Neuronal stem cell (in vitro differentiated cells): ENCODE measurements at regions not wholly inside any gene's neighbourhood (a gene's known extent, or its start where the extent isn't known, plus 50 kb on each side); places are given as distances from the start of the nearest gene placed in this dataset.

Experiments used
- DNase-seq: peaks from one replicate; pipeline ENCODE4 v3.0.0-alpha.2; 2013; ENCODE audit warnings: low spot score
- H2AFZ ChIP-seq: one replicate; pipeline ENCODE4 v1.6.1; 2013; ENCODE audit warnings: mild to moderate bottlenecking, low read length, inconsistent platforms
- H2AK5ac ChIP-seq: 2 replicates; pipeline ENCODE4 v1.6.1; 2013; ENCODE audit warnings: low read depth, mild to moderate bottlenecking, inconsistent platforms, low read length, moderate library complexity, mixed read lengths
- H2BK120ac ChIP-seq: 2 replicates; pipeline ENCODE4 v1.6.1; 2013; ENCODE audit warnings: low read depth, mild to moderate bottlenecking, inconsistent platforms, low read length, moderate library complexity, mixed read lengths
- H2BK12ac ChIP-seq: one replicate; pipeline ENCODE4 v1.6.1; 2013; ENCODE audit warnings: low read length, inconsistent platforms
- H2BK15ac ChIP-seq: 2 replicates; pipeline ENCODE4 v1.6.1; 2013; ENCODE audit warnings: mild to moderate bottlenecking, low read length, inconsistent platforms, mixed read lengths
- H2BK5ac ChIP-seq: one replicate; pipeline ENCODE4 v1.6.1; 2013; ENCODE audit warnings: inconsistent platforms, mild to moderate bottlenecking, low read length, moderate library complexity
- H3K14ac ChIP-seq: one replicate; pipeline ENCODE4 v1.6.1; 2013; ENCODE audit warnings: low read length, inconsistent platforms
- H3K18ac ChIP-seq: 2 replicates; pipeline ENCODE4 v1.6.1; 2013; ENCODE audit warnings: low read length, inconsistent platforms
- H3K23ac ChIP-seq: 2 replicates; pipeline ENCODE4 v1.6.1; 2013; ENCODE audit warnings: low read depth, mild to moderate bottlenecking, mixed read lengths, low read length, inconsistent platforms; ENCODE audit not compliant: poor library complexity
- H3K27ac ChIP-seq: replicated peaks from 3 replicates; pipeline ENCODE4 v1.5.1; 2013; ENCODE audit warnings: low read length, inconsistent platforms
- H3K27me3 ChIP-seq, 3 experiments: 2 replicates each; pipeline ENCODE4 v1.6.1; 2013; ENCODE audit warnings: low read length in 3 of 3, mild to moderate bottlenecking in 2 of 3, inconsistent platforms in 1 of 3, low read depth in 1 of 3, mixed read lengths in 1 of 3, moderate library complexity in 1 of 3; ENCODE audit not compliant: control insufficient read depth in 3 of 3, insufficient read depth in 3 of 3
- H3K36me3 ChIP-seq, 2 donors: replicated peaks in 1 of 2; 2 replicates each; pipeline ENCODE4 v1.6.1; 2013; ENCODE audit warnings: low read length in 2 of 2; ENCODE audit not compliant: control insufficient read depth in 2 of 2, insufficient read depth in 2 of 2
- H3K4ac ChIP-seq: 2 replicates; pipeline ENCODE4 v1.6.1; 2013; ENCODE audit warnings: inconsistent platforms, mild to moderate bottlenecking, low read length, moderate library complexity
- H3K4me1 ChIP-seq, 2 donors: 1 replicate in 1 of 2; 2 replicates in 1 of 2; pipeline ENCODE4 v1.6.1; 2013; ENCODE audit warnings: low read length in 2 of 2, low read depth in 1 of 2; ENCODE audit not compliant: control insufficient read depth in 2 of 2, insufficient read depth in 1 of 2
- H3K4me2 ChIP-seq: one replicate; pipeline ENCODE4 v1.6.1; 2013; ENCODE audit warnings: mild to moderate bottlenecking, low read length, inconsistent platforms; ENCODE audit not compliant: insufficient read depth, poor library complexity, severe bottlenecking
- H3K4me3 ChIP-seq, 2 donors: 2 replicates each; pipeline ENCODE4 v1.5.1; 2013; ENCODE audit warnings: low read length in 2 of 2, mild to moderate bottlenecking in 2 of 2, inconsistent platforms in 1 of 2, moderate library complexity in 1 of 2
- H3K79me1 ChIP-seq: one replicate; pipeline ENCODE4 v1.6.1; 2013; ENCODE audit warnings: low read depth, mild to moderate bottlenecking, inconsistent platforms, low read length, moderate library complexity
- H3K9ac ChIP-seq: one replicate; pipeline ENCODE4 v1.6.1; 2013; ENCODE audit warnings: mild to moderate bottlenecking, low read depth, low read length, inconsistent platforms; ENCODE audit not compliant: poor library complexity
- H3K9me3 ChIP-seq, 2 donors: replicated peaks in 1 of 2; 2 replicates each; pipeline versions ENCODE3 to v1.6.1; 2013; ENCODE audit warnings: low read length in 2 of 2, mild to moderate bottlenecking in 2 of 2, inconsistent platforms in 1 of 2, low read depth in 1 of 2, mixed read lengths in 1 of 2, moderate library complexity in 1 of 2; ENCODE audit not compliant: control insufficient read depth in 2 of 2, insufficient read depth in 1 of 2
- H4K8ac ChIP-seq: one replicate; pipeline ENCODE4 v1.6.1; 2013; ENCODE audit warnings: low read depth, mild to moderate bottlenecking, inconsistent platforms, low read length, moderate library complexity
- H4K91ac ChIP-seq: one replicate; pipeline ENCODE4 v1.6.1; 2013; ENCODE audit warnings: low read length, low read depth, mild to moderate bottlenecking, inconsistent platforms; ENCODE audit not compliant: poor library complexity
- WGBS, 2 donors: extraction: QIAGEN DNeasy Blood & Tissue Kit; methylation state at CpG; one replicate each; pipeline ENCODE4 v1.1.7; 2013; ENCODE audit warnings: missing lambda C conversion rate in 2 of 2, mixed read lengths in 1 of 2; ENCODE audit not compliant: insufficient read length in 2 of 2, insufficient replicate concordance in 1 of 2; ENCODE audit errors: extremely low coverage in 2 of 2; 5-methylcytosine and 5-hydroxymethylcytosine counted together

DNA sequence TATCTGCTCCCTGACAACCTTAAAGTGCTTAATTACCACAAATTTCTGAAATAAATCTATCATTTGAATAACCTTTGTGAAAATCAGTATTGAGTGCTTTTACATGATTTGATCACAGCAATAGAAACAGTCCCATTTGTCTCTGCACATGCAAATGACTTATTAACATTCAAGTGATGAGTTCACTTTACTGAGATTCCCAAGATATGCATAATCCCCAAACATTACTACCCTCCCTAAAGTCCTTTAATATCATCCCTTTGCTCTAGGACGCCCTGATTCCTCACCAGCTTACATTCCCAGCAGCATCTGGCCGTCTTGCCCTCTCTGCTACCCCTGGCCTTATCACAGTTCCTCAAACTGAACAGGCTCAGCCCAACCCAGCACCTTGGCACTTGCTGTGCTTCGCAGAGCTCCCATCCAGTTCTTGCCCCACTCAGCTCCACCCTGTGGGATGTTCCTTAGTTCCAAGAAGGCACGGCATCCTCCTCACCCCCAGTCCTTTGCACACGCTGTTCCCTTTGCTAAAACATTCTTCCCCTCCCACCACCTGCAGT lies 347.5 kb downstream of the PREX1 start:
- Histone ChIP-seq H3K18ac (no peak overlapping the region), H3K9ac (no peak overlapping the region), H3K27ac (no peak overlapping the region), H2AFZ (no peak overlapping the region), H4K91ac (no peak overlapping the region), H2BK12ac (no peak overlapping the region), H3K27me3 (peaks cover 0 to 22% (median 0%) of the 10 kb centered on the region in 3 experiments), H2AK5ac (no peak overlapping the region), H2BK5ac (no peak overlapping the region), H3K4ac (no peak overlapping the region), H3K14ac (no peak overlapping the region), H3K4me2 (no peak overlapping the region), H3K23ac (no peak overlapping the region), H3K9me3 (no peaks in the 10 kb centered on the region), H2BK15ac (no peak overlapping the region), H3K4me1 (peaks cover 0 to 2% of the 10 kb centered on the region in 2 donors), H3K36me3 (no peaks in the 10 kb centered on the region), H4K8ac (no peak overlapping the region), H3K79me1 (no peaks in the 10 kb centered on the region), H2BK120ac (no peak overlapping the region), H3K4me3 (no peak overlapping the region)
- no CpG with 5 or more reads among the region's 5 CpGs for WGBS, 2 donors
- no peak for DNase-seq

DNA sequence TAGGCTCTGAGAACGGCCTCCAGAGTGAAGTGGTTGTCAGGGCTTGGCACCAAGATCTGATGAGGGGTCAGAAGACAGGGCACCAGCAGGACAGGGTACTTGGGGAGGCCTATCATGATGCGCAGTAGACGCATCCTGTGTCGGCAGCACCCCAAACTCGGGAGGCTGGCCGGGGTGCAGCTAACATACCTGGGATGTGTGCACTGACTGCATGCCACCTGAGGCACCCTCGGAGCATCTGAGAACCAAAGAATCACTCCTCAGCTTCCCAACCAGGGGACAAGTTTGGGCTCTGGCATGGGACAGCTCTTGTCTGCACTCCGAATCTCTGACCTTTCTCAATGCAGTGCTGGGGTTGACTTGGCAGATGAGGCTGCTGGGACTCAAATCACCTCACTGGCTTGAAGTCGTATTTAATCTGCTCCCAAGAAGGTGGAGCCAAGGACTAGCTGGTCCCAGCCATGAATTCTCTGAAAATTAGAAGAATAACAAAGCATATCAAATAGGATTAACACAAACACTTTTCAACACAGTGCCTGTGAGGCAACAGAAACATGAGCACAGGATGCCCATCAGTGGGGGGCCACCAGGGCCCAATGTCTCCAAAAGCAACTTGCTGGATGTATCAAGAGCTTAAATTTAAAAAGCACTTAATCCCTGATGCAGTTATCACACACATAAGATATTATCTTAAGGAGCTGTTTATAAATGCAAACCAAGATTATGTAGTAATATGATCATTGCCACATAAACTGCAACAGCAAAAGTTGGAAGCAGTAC lies 348.8 kb downstream of the PREX1 start:
- H3K36me3 ChIP-seq = no peaks in the 10 kb centered on the region
- no peak overlapping the region for H2BK5ac ChIP-seq
- no peak overlapping the region for H3K27ac ChIP-seq
- H3K9ac ChIP-seq = no peak overlapping the region
- H3K4ac ChIP-seq = no peak overlapping the region
- no peaks in the 10 kb centered on the region for H3K9me3 ChIP-seq
- H3K4me3 ChIP-seq = no peak overlapping the region
- no peak overlapping the region for H2BK15ac ChIP-seq
- no CpG with 5 or more reads among the region's 9 CpGs for WGBS, 2 donors
- no peaks in the 10 kb centered on the region for H3K79me1 ChIP-seq
- no peak overlapping the region for H2AFZ ChIP-seq
- DNase-seq = no peak
- H3K23ac ChIP-seq = no peak overlapping the region
- H3K4me2 ChIP-seq = no peak overlapping the region
- no peak overlapping the region for H2AK5ac ChIP-seq
- no peak overlapping the region for H4K91ac ChIP-seq
- no peak overlapping the region for H2BK12ac ChIP-seq
- no peak overlapping the region for H2BK120ac ChIP-seq
- peaks cover 0 to 22% (median 0%) of the 10 kb centered on the region in 3 experiments for H3K27me3 ChIP-seq
- H3K18ac ChIP-seq = peak overlapping the region; percentile 20
- H4K8ac ChIP-seq = no peak overlapping the region
- H3K14ac ChIP-seq = no peak overlapping the region
- H3K4me1 ChIP-seq = peaks cover 0 to 2% of the 10 kb centered on the region in 2 donors

DNA sequence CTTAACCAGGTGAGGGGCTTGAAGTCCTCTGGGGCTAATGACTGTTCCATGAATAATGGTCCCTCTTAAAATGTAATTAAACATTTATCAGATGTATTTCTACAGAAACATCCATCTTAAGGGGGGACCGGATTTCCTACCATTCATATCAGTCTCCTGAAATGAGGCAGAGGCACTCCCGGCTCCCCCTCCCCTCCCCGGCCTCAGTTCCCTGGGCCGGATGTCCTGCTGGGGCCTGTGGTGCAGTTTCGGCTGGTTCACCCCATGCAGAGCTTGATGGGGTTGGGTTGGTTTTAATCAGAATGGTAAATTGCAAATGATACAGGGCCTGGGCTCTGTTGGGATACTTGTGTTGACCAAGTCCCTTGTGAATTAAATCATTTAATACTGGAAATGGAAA lies 349.4 kb downstream of the PREX1 start:
- Histone ChIP-seq H3K14ac (no peak overlapping the region), H4K8ac (no peak overlapping the region), H2BK120ac (no peak overlapping the region), H3K4me2 (no peak overlapping the region), H3K9ac (no peak overlapping the region), H3K27ac (no peak overlapping the region), H3K4me3 (no peak overlapping the region), H3K27me3 (peaks cover 0 to 22% (median 0%) of the 10 kb centered on the region in 3 experiments), H2AK5ac (no peak overlapping the region), H3K23ac (no peak overlapping the region), H3K18ac (no peak overlapping the region), H3K4me1 (no peaks in the 10 kb centered on the region), H3K36me3 (no peaks in the 10 kb centered on the region), H2AFZ (no peak overlapping the region), H3K79me1 (no peaks in the 10 kb centered on the region), H3K4ac (no peak overlapping the region), H2BK15ac (no peak overlapping the region), H2BK5ac (no peak overlapping the region), H3K9me3 (no peaks in the 10 kb centered on the region), H4K91ac (no peak overlapping the region), H2BK12ac (no peak overlapping the region)
- DNase-seq = no peak
- no CpG with 5 or more reads among the region's 5 CpGs for WGBS, 2 donors

DNA sequence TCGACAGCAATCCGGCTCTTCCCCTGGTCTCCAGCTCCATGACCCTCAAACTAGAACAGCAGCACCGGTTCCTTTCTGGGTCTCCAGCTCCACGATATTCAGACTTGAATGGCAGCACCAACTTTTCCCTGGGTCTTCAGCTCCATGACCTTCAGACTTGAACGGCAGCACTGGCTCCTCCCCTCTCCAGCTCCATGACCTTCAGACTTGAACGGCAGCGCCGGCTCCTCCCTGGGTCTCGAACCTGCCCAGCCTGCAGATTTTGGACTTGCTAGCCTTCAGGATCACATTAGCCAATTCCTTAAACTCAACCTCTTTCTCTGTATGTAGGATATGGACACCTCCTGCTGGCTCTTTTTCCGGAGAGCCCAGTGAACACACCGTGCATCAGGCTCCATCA lies 350.9 kb downstream of the PREX1 start:
- H3K4ac ChIP-seq = no peak overlapping the region
- H3K9me3 ChIP-seq = no peaks in the 10 kb centered on the region
- no CpG with 5 or more reads among the region's 11 CpGs for WGBS, 2 donors
- DNase-seq = no peak
- H2AK5ac ChIP-seq = no peak overlapping the region
- no peak overlapping the region for H2BK12ac ChIP-seq
- no peak overlapping the region for H4K8ac ChIP-seq
- H3K23ac ChIP-seq = no peak overlapping the region
- H3K18ac ChIP-seq = peak overlapping the region; percentile 42
- no peak overlapping the region for H3K27ac ChIP-seq
- no peaks in the 10 kb centered on the region for H3K4me1 ChIP-seq
- no peak overlapping the region for H3K9ac ChIP-seq
- H3K27me3 ChIP-seq = peaks cover 0 to 19% (median 0%) of the 10 kb centered on the region in 3 experiments
- H3K14ac ChIP-seq = no peak overlapping the region
- no peak overlapping the region for H3K4me2 ChIP-seq
- H2BK5ac ChIP-seq = peak overlapping the region; percentile 25
- H3K79me1 ChIP-seq = no peaks in the 10 kb centered on the region
- H2AFZ ChIP-seq = no peak overlapping the region
- H2BK120ac ChIP-seq = no peak overlapping the region
- no peak overlapping the region for H4K91ac ChIP-seq
- H2BK15ac ChIP-seq = no peak overlapping the region
- no peak overlapping the region for H3K4me3 ChIP-seq
- no peaks in the 10 kb centered on the region for H3K36me3 ChIP-seq
